ENCODE measurements at regions not wholly inside any gene's neighbourhood (a gene's known extent, or its start where the extent isn't known, plus 50 kb on each side); places are given as distances from the start of the nearest gene placed in this dataset.

GRCh38 chr17:71985111-71986039 lies 135.4 kb upstream of the SOX9 start:
- no peak for DNase-seq (ENCODE audit: extremely low read depth in 1 of 11, low read depth in 9 of 11, low spot score in 4 of 11)

GRCh38 chr17:71986886-71987285 lies 133.9 kb upstream of the SOX9 start:
- no peak for DNase-seq (ENCODE audit: extremely low read depth in 1 of 11, low read depth in 9 of 11, low spot score in 4 of 11)

- DNase-seq (ENCODE audit: extremely low read depth in 1 of 11, low read depth in 9 of 11, low spot score in 4 of 11): no peak
Measured at GRCh38 chr17:71987634-71988033, 133.2 kb upstream of the SOX9 start.

GRCh38 chr17:71989117-71989516 lies 131.7 kb upstream of the SOX9 start:
- DNase-seq (ENCODE audit: extremely low read depth in 1 of 11, low read depth in 9 of 11, low spot score in 4 of 11): no peak

- no peak for DNase-seq (ENCODE audit: extremely low read depth in 1 of 11, low read depth in 9 of 11, low spot score in 4 of 11)
Measured at GRCh38 chr17:71993363-71993762, 127.5 kb upstream of the SOX9 start.

GRCh38 chr17:71995590-71995989 lies 125.2 kb upstream of the SOX9 start:
- no peak for DNase-seq (ENCODE audit: extremely low read depth in 1 of 11, low read depth in 9 of 11, low spot score in 4 of 11)

GRCh38 chr17:72004011-72004427 lies 116.8 kb upstream of the SOX9 start:
- no peak for DNase-seq (ENCODE audit: extremely low read depth in 1 of 11, low read depth in 9 of 11, low spot score in 4 of 11)

- no peak for DNase-seq (ENCODE audit: extremely low read depth in 1 of 11, low read depth in 9 of 11, low spot score in 4 of 11)
Measured at GRCh38 chr17:72004611-72005331, 116.0 kb upstream of the SOX9 start.

- DNase-seq (ENCODE audit: extremely low read depth in 1 of 11, low read depth in 9 of 11, low spot score in 4 of 11): no peak
Measured at GRCh38 chr17:72005332-72006163, 115.3 kb upstream of the SOX9 start.

GRCh38 chr17:72008236-72008876 lies 112.5 kb upstream of the SOX9 start:
- no peak for DNase-seq (ENCODE audit: extremely low read depth in 1 of 11, low read depth in 9 of 11, low spot score in 4 of 11)

- DNase-seq (ENCODE audit: extremely low read depth in 1 of 11, low read depth in 9 of 11, low spot score in 4 of 11): no peak
Measured at GRCh38 chr17:72011561-72011960, 109.3 kb upstream of the SOX9 start.

- no peak for DNase-seq (ENCODE audit: extremely low read depth in 1 of 11, low read depth in 9 of 11, low spot score in 4 of 11)
Measured at GRCh38 chr17:72021417-72022041, 99.3 kb upstream of the SOX9 start.

- no peak for DNase-seq (ENCODE audit: extremely low read depth in 1 of 11, low read depth in 9 of 11, low spot score in 4 of 11)
Measured at GRCh38 chr17:72022328-72023275, 98.2 kb upstream of the SOX9 start.

- DNase-seq (ENCODE audit: extremely low read depth in 1 of 11, low read depth in 9 of 11, low spot score in 4 of 11): no peak
Measured at GRCh38 chr17:72024457-72024856, 96.4 kb upstream of the SOX9 start.

GRCh38 chr17:72025113-72025512 lies 95.7 kb upstream of the SOX9 start:
- DNase-seq (ENCODE audit: extremely low read depth in 1 of 11, low read depth in 9 of 11, low spot score in 4 of 11): no peak

GRCh38 chr17:72030067-72030899 lies 90.5 kb upstream of the SOX9 start:
- peak; percentile 32 to 71 (median 44) for DNase-seq (ENCODE audit: extremely low read depth in 1 of 11, low read depth in 9 of 11, low spot score in 4 of 11)

Measured in renal cortex interstitium (tissue), 11 donors.